Activated CD4-positive, alpha-beta T cell treated with anti-CD3 and anti-CD28 coated beads, Interleukin-2, Interleukin-4, amounts not matched to agents 100 ng/mL and 50 ng/mL, durations not matched to agents 16 hours and 8 hours (primary cell): ENCODE measurements at regions not wholly inside any gene's neighbourhood (a gene's known extent, or its start where the extent isn't known, plus 50 kb on each side); places are given as distances from the start of the nearest gene placed in this dataset.
"Not testable (repeated sequence)": the region's sequence is repeated elsewhere in the genome, so short reads cannot be mapped to it uniquely, and the experiment has no call there.

ENCODE experiments used
- DNase-seq: peaks from one replicate; pipeline ENCODE4 v3.0.0-alpha.2; 2020; ENCODE audit warnings: low spot score

DNA sequence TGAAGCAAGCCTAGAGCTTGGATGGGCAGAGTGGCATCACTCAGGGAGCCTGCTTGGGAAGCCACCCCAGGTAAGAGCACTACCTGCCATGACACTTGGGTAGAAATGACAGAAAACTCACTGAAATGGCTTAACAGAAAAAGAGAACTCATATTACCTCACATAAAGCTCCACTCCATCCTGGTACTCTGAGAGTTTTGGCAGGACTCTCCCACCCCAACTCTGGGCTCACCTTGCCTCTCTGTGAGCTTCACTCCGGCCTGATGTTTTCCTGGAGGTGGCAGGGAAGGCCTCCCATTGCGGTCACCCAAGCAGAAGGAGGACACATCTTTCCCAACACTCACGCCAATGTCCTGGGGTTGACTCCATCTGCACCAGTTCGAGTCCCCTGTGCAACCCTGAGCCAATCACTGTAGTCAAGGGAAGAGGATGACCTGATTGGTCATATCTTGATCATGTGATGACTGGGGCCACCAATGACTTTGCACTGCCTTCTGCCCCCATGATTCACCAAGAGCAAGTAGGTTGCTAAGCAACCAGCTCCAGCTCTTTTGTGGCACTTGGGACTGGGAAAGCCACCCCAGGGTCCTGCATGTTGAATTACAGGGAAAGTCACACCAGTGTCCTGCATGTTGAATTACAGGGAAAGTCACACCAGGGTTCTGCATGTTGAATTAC, 446.1 kb upstream of the SULF2 start:
- DNase-seq, result no peak

DNA sequence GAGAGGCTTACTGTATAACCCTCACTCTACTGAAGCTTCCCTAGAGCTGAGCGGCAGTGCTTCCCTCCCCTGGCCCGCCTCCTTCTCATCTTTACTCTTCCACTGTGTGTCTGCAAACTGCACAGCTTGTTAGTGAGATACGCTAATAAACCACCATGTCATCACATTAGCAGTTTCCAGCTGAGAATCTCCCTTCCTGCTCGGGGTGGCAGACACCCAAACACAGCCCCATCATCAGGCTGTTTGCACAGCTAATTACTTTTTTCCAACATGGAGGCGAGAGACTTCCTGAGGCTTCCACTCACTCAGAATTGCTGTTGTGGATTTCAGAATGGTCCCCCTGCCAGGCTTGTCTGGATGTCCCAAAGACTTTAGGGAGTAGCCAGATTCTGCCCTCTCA, 444.9 kb upstream of the SULF2 start:
- no peak for DNase-seq

DNA sequence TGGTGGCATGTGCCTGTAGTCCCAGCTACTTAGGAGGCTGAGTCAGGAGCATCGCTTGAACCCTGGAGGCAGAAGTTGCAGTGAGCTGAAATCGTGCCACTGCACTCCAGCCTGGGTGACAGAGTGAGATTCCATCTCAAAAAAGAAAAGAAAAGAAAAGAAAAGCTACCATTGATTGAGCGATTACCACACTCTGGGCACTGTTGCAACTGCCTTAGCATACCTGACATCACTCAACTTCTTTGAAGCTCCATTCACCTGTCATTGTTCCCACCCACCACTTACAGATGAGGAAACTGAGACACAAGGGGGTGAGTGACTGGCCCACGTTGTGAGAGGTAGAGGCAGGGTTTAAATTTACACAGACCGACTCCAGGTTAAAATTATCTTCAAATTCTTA, 442.1 kb upstream of the SULF2 start:
- no peak for DNase-seq

DNA sequence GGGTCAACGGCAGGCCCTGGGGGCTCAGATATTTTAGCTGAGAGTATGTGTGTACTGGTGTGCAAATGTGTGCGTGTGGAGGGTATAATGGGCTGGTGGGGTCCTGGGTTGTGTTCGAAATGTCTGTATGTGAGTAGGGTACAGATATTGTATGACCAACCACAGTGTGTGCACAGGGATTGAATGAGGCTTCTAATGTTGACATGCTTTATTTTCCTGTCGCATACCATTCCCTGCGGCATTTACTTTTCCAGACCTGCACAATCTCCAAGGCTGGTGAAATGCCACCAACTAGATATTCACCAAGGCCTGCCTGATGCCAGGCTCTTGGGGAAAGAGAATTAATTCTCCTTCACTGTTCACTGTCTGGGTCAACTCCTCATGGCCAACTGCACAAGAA, 441.4 kb upstream of the SULF2 start:
- DNase-seq, result no peak

DNA sequence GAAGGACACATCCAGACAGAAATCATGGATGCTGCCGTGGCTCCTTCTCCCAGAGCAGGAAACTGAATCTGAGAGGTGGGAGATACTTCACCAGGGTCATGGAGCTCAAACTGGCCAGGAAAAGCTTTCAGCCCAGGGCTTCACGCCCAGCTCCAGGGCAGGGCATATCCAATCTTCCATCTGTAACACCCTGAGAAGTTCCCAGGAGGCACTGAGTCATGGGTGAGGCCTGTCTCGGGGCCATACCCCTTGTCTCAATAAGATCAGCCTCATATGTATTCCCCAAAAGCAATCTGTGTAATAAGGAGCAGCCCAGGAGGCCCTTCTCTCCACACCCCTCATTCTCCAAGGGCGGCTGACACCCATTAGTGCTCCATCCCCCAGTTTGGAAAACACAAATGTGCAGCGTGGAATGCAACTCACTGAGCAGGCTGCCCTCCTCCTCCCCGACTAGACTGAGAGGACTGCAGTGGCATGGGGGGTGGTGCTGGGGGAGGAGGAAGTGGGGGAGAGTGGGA, 439.3 kb upstream of the SULF2 start:
- no peak for DNase-seq

DNA sequence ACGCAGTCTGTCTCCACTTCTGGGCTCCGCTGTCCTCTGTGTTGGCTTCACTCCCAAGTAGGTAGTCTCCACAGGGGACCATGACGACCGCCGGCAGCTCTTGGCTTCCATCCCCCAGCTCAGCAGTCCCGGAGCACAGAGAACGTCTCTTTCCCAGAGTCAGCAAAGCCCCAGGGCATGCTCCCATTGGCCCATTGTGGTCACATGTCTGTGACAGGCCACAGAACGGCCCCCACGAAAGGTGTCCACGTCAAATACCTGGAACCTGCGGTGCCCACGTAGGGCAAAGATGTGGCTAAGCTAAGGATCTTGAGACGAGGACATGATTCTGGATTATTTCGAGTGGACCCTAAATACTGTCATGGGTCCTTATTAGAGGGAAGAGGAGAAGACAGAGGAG, 438.4 kb upstream of the SULF2 start:
- DNase-seq, result no peak

DNA sequence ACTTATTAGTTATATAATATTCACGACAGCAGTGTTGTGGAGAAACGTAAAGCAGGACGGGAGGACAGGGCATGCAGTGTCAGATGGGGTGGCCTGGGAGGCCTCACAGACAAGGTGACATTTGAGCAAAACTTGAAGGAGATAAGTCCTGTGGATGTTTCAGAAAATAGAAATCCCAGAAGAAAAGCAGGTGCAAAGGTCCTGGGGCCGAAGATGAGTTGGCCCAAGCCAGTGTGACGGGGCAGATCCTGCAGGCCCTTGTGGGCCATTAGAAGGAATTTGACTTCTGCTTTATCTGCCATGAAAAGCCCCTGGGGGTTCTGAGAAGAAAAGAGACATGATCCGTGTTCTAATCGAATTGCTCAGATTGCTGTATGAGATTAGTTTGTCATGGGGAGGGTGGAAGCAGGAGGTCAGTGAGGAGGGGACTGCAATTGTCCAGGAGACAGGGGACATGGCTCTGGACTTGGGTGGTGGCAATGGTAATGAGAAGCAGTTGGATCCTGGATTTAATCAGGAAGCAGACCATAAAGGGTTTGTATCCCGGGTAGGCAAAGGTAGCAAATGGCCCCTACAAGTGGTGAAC, 437.4 kb upstream of the SULF2 start:
- no peak for DNase-seq

DNA sequence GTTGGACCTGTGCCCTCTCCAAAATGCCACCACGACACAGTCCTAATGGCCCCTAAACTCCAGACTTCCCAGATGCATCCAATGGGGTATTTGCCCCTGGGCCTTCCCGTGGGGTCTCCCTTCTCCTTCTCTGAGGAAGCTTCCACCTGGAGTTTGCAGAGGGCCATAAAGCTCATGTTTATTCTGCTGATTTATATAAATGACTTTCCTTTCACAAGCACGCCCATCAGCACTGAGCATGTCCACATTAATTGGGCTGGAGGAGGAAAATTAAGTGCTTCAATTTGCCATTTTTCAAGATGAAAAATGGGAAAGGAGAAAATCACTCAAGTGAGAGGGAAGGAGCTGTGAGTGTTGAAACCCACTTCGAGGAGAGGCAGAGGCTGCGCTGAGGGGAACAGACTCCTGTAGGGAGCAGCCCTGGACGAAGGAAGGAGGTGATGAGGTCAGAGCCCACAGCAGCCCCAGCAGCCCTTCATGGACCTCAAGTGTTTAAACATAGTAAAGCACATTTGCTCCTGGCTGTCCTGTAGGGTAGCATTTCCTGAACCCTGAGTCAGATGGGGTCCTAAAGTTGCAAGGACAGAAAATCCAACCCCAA, 434.9 kb upstream of the SULF2 start:
- DNase-seq, result no peak

DNA sequence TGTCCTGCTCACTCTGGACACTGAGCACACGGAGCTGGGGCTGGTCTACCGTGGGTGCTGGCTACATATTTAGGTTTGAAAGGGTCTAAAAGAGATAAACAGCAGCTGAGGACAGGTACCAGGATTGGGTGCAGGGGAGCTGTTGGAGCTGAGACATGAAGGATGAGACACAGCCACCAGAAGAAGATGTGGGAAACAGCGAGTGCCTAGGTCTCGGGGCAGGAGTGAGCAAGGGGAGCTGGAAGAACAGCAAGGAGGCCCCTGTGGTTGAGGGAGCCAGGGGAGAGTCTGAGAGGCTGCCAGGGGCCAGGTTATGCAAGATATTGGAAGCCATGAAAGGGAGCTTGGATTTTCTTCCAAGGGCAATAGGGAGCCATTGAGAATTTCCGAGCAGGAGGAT, 434.0 kb upstream of the SULF2 start:
- DNase-seq, result no peak

DNA sequence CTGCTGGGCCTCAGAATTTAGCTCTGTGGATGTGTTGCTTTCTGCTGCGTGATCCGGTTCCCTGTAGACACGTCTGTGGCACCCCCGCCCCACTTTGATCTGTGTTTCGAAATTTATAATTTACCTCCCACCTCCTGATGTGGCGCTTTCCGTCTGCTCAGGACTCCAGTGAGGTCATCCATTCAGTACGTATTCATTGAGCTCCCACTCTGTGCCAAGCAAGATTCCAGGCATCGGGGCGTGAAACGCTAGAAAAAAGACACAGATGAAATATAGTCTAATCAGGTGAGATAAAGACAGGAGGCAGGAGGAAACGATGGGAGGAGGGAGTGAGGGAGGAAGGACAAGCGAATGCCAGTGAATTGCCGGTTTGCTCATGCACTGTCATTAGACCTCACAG, 431.9 kb upstream of the SULF2 start:
- DNase-seq, result no peak

DNA sequence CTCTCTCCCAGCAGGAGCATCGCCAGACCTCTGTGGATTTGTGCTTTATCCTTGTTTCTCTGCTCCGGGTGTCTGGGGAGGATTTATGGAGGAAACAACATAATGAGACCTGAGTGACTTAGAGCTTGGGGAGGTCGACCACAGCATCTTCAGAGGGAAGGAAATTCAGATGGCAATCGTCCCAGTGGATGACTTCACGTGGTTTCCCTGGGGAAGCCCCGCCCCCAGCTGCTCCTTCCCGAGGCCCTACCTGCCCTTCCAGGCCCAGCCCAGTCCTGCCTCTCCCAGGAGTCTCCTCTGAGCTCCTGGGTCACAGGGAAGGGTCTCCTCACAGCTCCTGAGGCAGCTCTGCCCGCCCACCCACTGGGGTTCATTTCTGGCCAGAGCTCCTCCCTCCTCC, 430.3 kb upstream of the SULF2 start:
- DNase-seq, result no peak

DNA sequence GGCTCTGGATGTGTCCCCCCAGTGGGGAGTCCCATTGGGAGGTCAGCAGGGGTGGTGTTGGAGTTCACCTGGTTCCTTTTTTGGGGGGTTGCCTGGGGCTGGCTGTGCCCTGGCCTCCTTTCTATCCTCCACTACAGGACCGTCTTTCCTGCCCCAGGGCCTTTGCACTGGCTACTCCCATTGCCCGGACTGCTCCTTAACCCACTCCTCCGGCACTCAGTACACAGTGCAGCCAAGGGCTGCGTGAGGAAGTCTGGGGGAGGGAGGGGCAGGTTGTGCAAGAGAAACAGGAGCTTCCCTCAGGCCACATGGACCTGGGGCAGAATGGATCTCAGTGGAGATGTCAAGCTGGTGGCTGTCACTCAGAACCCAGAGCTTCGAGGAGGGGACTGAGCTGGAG, 429.3 kb upstream of the SULF2 start:
- no peak for DNase-seq

DNA sequence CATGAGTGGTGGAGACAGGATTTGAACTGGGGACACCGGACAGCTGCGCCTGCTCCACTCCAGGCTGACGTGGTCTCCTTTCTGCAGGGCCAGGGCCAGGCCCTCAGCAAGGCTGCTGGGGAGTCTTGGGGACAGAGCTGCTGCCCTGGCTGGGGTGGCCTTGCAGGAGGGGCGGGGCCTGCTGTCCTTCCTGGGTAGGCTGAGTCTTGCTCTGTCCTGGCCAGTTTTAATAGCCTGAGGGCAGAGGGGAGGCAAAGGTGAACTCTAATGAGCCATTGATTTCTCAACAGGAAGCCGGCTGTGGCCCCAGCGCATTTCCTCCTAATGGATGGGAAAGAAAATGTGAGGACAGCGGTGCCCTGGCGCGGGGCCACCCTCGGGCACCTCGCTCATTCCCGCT, 428.4 kb upstream of the SULF2 start:
- not testable (repeated sequence) for DNase-seq

DNA sequence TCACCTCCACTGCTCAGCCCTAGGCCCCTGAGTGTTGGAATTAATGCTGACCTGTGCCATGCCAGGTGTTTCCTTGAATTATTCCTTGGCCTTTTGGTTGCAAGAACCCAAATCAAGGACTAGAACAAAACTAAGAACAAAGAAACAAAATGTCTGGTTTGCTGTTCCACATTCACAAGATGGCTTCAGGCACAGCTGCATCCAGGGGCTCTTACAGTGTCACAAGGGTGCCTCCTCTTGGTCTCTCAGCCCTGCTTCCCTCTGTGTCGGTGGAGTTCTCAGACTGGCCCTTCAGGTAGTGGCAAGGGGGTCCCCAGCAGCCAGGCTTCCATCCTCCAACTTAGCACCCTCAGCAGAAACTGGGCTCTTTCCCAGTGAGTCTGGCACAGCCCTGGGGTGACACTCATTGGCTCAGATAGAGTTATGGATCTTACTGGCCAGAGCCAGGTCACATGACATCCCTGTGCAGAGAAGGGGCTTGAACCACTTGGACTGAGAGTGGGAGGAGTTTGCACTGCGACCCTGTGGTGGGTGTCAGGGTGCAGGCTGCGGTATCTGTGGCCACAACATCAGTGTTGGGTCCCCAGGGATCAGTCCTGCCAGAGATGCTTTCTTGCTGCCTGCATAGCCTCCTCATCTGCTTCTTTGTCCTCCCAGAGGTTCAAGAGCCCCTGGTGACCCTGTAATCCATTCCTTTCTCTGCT, 427.7 kb upstream of the SULF2 start:
- DNase-seq, result no peak

DNA sequence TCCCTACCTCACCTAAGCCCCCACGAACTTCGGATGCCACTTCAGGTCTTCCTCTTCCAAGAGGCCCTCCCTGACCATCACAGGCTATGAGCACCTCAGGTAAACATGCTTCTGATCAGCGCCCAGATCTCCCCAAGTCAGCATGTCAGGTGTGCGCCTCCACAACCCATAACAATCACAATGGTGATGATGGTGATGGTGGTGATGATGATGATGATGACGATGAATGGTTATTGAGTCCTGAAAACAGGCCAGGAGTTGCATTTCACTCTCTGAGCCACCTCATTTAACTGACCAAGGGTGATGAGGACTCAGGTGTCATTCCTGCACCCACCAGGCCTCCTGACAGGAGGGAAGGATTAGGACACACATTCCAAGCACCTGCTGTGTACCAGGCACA, 426.6 kb upstream of the SULF2 start:
- no peak for DNase-seq

DNA sequence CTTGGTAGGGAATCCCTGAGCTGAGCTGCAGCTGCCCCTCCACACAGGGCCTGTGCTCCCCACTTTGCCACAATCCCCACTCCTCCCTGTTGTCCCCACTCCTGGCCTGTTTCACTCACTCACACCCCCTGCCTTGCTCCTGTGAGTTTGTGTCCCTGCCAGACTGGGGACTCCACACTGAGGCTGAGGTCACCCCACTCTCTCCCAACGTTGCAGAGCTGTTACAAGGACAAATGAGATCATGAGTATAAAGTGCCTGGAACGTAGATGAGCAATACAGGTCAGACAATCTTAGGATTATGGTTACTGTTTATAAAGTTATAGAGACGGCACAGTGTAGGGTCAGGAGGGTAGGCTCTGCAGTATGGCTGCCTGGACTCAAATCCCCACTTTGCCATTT, 426.0 kb upstream of the SULF2 start:
- no peak for DNase-seq

DNA sequence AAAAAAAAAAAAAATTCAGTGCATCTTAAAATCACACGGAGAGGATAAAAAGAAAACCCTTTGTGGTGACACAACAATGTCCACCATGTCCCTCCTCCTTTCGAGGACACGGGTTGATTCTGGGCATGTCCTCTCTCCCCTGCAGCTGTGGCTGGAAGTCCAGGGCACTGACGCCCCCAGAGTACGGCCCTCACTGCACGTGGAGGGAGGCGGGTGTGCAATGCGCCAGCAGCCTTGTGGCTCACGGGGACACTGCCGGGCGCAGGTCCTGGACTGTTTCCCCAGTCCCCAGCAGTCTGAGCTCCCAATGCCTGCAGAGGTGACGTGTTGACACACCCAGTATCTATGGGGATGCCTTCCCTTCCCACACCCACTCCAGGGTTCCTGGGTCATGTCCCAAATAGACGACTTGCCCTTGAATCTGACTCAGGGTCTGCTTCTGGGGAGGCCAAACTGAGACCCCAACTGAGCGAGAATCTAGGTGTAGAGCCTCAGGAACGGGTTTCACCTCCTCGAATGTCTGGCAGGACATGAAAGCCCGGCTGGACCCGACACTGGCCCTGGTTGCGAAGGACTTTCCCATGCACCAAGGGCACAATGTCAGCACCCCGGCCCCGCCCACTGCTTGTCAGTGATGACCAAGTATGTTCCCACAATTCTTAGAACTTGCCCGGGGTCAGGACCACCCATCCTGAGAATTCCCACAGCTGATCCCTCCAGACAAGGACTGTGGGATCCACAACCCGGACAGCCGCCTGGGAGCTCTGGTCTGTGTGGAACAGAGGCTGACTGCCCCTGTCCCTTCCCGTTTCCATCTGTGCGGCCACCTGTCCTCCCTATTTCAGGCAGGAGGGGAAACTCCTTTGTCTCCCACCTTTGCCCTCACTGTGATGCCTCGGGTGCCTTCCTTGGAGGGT, 425.1 kb upstream of the SULF2 start:
- no peak for DNase-seq

DNA sequence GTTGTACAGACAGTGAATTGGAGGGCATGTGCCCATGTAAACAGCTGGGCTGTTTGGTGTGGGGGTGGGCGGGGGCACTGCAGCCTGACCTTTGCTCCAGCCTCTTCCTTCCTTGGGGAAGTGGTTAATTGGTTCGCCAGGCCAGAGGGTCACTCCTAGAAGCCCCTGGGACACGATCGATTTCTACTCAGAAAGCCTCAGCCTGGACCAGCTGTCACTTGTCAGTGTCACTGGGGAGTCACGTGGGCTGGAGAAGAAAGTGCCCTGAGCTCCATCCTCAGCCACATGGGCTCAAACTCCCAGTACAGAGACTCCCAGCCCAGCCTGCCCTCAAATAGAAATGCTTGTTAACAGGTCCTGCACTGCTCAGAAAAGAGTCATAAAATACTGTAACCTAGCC, 423.8 kb upstream of the SULF2 start:
- DNase-seq, result no peak

DNA sequence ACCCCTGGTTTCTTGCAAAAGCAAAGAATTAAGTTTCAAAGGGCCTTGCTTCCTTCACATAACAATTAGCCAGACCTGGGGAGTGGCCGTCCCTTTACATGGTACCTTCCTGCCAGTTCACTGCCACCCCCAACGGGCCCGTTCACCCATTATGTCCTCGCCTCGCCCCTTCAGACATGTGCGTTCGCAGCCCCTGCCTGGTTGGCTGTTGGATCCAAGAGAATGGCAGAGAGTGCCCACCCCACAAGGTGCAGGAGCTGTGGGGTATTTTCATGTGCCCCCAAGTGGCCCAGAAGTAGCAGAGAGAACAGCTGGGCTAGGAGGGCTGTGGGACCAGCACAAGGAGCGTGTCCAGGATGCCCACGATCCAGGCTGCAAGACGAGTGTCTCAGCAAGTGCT, 422.9 kb upstream of the SULF2 start:
- DNase-seq, result no peak

DNA sequence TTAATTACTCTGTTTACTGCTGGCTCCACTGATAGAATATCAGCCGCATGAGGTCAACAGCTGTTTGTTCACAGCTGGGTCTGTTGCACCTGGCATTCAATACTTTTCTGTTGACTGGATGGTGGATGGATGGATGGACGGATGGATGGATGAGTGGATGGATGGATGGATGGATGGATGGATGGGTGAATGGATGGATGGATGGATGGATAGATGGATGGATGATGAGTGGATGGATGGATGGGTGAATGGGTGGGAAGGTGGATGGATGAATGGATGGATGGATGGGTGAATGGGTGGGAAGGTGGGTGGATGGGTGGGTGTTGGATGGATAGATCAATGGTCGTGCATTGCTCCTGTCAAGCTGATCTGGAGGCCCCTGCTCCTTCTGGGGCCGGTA, 422.2 kb upstream of the SULF2 start:
- DNase-seq, result no peak

DNA sequence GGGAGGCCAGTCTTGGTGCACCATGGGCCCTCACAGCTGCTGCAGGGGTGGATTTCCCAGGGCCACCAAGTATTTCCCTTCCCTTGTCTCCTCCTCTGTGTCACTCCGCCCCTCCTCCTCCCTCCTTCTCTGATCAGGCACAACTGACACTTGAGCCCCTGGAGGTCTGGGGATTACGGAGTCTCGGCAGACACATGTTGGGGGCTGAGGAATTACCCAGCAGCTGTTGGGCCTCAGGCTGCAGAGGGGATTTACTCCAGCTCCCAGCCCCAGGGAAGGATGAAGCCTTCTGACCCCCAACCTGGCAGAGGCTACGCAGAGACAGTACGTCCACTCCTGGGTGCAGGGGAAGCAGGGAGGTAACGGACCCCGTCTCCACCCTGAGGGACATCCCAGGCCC, 420.5 kb upstream of the SULF2 start:
- DNase-seq, result no peak

DNA sequence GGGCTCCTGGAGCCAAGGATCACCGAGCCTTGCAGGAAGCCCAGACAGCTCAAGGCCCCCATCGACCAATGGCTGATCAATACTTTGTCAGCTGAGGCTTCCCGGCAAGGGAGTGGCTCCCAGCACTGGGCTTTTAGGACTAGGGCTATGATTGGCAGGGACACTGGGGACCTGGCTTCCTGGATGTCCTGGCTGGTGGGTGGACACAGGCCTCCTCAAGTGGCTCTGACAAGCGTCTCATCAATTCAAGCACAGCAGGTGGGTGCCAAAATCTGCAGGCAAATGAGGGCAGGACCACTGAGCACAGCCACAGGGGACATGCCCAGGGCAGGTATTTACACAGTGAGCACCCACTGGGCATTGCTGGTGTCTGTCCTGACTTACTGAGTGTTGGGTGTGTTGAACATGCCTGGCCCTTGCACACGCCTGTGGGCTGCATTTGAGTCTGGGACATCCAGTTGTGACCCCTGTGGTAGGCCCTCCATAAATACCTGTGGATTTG, 420.1 kb upstream of the SULF2 start:
- DNase-seq, result no peak
